Stromal cell of bone marrow (primary cell): ENCODE measurements at regions not wholly inside any gene's neighbourhood (a gene's known extent, or its start where the extent isn't known, plus 50 kb on each side); places are given as distances from the start of the nearest gene placed in this dataset.
A peak's percentile ranks its signal among the peaks of the same experiment; 100 is the strongest.

ENCODE experiments used
- DNase-seq: peaks from one replicate; pipeline ENCODE4 v3.0.0-alpha.2; 2012; ENCODE audit warnings: low read depth

DNA sequence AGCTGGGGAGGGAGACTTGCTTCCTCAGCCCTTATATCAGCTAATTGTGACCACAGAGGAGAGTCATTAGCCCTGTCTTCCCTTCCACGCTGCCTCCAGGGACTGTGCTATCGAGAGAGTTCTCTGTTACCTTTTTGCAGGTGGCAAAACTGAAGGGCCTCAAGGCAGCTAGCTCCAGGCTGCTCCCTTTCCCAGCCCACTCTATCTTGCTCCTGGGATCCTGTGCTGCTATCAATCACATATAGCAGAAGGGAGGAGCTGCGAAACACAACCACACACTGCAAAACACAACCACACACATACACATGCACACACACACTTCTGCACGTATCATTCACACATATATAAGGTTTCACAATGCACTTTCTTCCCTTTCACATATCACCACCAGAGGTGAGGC lies 205.3 kb upstream of the MTNR1B start:
- no peak for DNase-seq

- DNase-seq, result no peak
These were observed 204.2 kb upstream of the MTNR1B start for GRCh38 chr11:92765082-92765840.

- DNase-seq, result peak; percentile 14
These were observed 203.5 kb upstream of the MTNR1B start for GRCh38 chr11:92765965-92766371.

DNA sequence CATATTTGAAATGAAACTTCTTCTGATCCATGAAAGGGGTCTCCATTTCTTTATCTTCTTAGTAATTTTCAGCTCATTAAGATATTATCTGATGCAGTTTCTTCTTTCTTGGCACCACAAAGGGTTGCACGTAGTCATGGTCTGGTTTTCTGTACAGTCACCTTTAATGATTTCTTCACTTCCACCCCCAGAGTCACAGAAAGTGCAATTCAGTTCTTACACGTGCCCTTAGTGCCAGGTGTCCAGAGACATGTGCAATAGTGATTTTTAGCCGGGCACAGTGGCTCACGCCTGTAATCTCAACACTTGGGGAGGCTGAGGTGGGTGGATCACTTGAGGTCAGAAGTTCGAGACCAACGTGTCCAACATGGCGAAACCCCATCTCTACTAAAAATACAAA lies 202.8 kb upstream of the MTNR1B start:
- no peak for DNase-seq

- no peak for DNase-seq
These were observed 202.0 kb upstream of the MTNR1B start for GRCh38 chr11:92767416-92767815.

- DNase-seq, result no peak
These were observed 201.2 kb upstream of the MTNR1B start for GRCh38 chr11:92768121-92768840.

DNA sequence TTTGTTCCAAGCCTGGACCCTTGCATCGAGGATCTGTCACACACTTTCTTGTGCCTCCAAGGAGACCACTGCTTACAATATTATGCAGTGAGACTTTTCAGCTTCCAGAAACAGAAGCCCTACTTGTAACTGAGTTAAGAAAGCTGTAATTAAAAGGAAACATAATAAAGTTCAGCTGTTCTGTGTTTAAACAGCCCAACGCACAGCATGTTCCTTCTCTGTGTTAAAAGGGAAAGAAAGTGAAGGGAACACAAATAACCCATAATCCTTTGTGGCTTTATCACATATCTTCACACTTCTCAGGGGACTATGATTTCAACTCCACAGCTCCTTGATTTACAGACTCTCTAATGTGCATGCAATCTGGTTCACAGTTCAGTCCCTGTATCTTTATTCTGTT lies 200.3 kb upstream of the MTNR1B start:
- DNase-seq, result no peak

GRCh38 chr11:92770419-92770818 lies 199.0 kb upstream of the MTNR1B start:
- DNase-seq, result no peak

- DNase-seq, result no peak
These were observed 198.5 kb upstream of the MTNR1B start for GRCh38 chr11:92770981-92771380.

GRCh38 chr11:92771701-92772100 lies 197.8 kb upstream of the MTNR1B start:
- DNase-seq, result no peak

GRCh38 chr11:92775003-92775676 lies 194.3 kb upstream of the MTNR1B start:
- DNase-seq, result no peak

GRCh38 chr11:92776676-92777075 lies 192.8 kb upstream of the MTNR1B start:
- no peak for DNase-seq

DNA sequence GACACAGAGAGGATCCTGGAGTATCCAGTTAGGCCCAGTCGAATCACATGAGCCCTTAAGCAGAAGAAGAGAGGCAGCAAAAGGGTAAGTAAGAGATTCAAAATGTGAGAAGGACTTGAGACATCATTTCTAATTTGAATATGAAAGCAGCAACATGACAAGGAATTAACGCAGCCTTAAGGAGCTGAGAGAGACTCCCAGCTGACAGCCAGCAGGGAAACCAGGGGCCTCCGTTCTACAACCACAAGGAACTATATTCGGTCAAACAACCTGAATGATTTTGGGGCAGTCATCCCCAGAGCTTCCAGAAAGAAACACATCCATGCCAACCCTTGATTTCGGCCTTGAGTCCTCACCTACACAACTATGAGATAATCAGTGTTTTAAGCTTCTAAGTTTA lies 189.7 kb upstream of the MTNR1B start:
- no peak for DNase-seq

DNA sequence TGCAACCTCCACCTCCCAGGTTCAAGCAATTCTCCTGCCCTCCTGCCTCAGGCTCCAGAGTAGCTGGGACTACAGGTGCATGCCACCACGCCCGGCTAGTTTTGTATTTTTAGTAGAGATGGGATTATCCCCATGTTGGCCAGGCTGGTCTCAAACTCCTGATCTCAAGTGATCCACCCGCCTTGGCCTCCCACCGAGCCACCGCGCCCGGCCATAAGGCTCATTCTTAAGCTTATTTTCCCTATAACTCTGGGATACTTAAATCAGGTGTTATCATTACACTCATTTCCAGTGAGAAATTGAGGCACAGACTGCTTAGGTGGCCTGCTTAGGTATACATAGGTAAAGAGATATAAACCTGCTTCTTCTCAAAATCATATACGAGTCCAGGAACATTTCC lies 188.3 kb upstream of the MTNR1B start:
- no peak for DNase-seq

DNA sequence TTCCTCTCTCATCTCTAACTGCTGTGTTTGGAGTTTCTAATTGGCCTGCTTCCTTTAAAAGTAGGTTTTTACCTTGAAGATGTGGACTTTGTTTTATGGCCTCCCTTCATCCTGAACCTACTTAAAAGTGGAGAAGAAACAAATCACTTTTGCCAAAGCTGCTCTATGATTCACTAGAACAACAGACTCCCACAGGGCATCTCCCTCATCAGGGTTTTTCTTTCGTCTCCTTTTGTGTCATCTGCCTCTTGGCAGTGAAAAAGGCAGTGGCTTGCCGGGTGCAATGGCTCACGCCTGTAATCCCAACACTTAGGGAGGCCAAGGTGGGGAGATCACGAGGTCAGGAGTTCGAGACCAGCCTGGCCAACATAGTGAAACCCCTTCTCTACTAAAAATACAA lies 186.6 kb upstream of the MTNR1B start:
- DNase-seq, result peak; percentile 33

DNA sequence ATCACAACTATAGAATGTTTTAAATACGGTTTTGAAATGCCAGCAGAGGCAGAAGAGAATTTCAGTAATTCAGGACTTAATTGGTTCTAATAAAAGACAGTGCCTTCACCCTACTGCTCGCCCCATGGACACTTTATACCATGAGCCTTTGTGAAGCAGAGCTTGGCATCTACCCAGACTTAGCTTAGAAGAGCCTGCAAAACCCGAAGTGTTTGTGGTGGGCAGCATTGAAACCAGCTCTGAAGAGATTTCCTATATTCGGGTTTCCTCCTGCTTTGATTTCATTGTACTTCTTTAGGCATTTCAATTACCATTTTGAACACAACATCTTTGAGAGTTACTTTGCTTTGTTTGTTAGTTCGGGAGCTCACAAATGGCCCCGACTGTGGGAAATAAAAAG lies 185.1 kb upstream of the MTNR1B start:
- DNase-seq, result no peak

DNA sequence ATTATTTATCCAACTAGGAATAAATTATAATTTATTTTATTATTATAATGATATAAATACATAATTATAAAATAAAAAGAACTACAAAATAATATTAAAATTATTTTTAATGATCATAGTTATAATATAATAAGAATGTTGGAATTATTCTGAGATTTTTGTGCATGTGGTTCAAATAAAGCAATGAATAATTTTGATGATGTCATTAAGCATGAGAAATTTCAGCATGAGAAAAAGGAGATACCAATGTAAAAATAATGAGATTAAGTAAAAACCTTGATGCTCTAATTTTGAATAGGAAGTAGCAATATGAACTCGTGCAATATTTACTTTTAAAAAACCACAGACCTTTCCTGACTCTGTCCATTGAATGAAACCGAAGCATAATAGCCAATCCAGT lies 181.8 kb upstream of the MTNR1B start:
- no peak for DNase-seq

DNA sequence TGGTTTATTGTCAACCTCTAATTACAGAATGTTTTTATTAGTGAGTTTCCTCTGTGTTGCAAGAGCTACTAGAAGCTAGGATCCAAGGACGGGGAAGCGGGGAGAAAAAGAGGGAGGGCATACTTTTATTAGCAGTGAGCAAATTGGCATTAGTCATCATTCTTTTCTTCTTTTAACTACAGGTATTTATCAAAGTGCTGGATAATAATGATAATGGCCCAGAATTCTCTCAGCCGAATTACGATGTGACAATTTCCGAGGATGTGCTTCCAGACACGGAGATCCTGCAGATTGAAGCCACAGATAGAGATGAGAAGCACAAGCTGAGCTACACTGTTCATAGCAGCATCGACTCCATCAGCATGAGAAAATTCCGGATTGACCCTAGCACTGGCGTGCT lies 179.7 kb upstream of the MTNR1B start:
- no peak for DNase-seq

- no peak for DNase-seq
These were observed 179.1 kb upstream of the MTNR1B start for GRCh38 chr11:92790366-92790765.

- DNase-seq, result no peak
These were observed 178.4 kb upstream of the MTNR1B start for GRCh38 chr11:92790926-92791616.

DNA sequence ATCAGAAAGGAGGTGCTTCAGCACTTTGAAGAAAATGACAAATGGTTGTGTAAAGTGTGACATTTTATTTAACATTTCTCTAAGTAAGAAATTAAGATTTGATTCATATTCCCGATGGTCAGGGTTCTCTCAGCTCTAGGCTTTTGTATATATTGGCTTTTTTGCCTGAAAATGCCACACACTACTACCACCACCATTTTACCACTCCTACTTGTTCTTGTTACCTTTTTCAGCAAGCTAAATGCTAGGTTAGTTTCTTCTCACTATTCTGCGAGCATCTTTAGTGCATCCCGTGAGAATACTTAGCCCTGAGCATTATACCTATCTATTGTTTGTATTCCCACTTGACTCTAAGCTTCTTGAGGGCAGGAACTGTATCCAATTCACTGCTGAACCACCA lies 177.6 kb upstream of the MTNR1B start:
- no peak for DNase-seq

DNA sequence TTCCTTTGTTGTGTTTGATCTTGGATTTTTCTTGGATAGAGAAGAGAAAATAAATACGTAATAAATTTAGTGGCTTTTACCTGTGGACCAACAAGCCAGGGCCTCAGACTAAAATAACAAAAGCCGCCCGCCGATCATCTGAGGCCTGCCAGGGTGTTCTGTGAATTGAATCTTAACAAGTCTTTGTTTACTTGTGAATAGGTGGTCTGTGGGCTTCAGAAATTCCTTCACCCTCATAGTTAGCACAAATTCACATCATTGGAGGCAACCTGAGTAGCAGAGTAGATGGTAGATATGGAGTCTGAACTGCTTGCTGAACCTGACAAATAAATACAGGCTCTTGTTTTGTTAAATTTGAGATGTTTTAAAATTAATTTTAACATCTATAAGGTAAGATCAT lies 176.3 kb upstream of the MTNR1B start:
- DNase-seq, result no peak

GRCh38 chr11:92794783-92795182 lies 174.7 kb upstream of the MTNR1B start:
- no peak for DNase-seq
